ENCODE measurements at regions not wholly inside any gene's neighbourhood (a gene's known extent, or its start where the extent isn't known, plus 50 kb on each side); places are given as distances from the start of the nearest gene placed in this dataset.
"Not testable (repeated sequence)": the region's sequence is repeated elsewhere in the genome, so short reads cannot be mapped to it uniquely, and the experiment has no call there.

- not testable (repeated sequence) for TF ChIP-seq TAF1, POLR2A (IDR thresholded peaks at IDR 0.05; ENCODE audit: low read depth, low read length)
Measured at GRCh38 chr7:3182055-3182454, 119.0 kb upstream of the SDK1 start.
